HG02763 (cell line): ENCODE measurements at regions not wholly inside any gene's neighbourhood (a gene's known extent, or its start where the extent isn't known, plus 50 kb on each side); places are given as distances from the start of the nearest gene placed in this dataset.

ENCODE experiments used
- ATAC-seq: cut with Tn5 transposase; IDR thresholded peaks from one replicate; pipeline ENCODE4 v1.9.1; 2021; ENCODE audit warnings: mild to moderate bottlenecking, moderate library complexity; ENCODE audit not compliant: unreplicated experiment

DNA sequence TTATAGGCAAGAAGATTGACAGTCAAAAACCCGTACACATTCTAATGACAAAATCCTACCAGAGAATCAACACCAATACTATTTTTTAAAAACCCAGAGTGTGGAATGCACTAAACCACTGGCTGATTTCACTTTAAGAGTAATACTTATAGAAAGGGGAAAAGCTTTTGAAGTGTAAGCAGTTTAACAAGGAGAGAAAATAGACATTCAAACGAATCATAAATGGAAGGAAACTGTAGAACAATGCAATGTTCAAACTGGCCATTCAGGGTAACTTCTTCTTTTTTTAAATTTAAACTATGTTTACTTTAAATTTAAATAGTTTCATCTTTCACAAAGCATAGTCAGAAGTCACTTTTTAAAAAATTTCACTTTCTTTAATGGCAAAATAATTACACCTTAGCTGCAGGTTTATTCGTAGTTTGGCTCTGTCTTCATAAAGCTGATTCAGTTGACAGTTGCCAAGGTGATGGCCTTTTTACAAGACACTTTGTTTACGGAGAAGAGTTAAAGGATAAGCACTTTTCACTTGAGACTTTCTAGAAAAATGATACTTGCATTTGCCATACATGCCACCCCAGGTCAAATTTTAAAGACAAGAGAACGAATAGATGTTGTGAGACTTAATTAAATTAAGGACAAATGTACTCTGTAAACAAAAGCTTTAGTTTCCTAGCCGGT lies 82.4 kb upstream of the KLF3 start:
- ATAC-seq: no peak

DNA sequence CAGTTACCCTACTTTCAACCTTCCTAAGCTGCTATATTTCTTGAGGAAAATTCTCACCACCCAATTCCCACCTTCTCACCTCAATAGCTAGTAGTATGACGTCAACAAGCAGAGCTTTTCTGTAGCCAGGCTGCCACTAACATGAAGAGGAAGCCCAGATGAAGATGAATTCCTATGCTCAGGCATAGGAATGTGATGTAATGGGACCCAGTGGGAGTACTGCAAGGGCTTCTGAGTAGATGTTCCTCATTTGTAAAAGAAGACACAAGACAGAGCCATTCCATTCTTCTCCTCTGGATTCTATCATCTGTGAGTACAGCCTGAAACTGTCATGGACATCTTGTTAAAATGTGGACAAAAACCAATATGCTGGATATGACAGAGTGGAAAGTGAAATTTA lies 81.6 kb upstream of the KLF3 start:
- ATAC-seq: no peak

DNA sequence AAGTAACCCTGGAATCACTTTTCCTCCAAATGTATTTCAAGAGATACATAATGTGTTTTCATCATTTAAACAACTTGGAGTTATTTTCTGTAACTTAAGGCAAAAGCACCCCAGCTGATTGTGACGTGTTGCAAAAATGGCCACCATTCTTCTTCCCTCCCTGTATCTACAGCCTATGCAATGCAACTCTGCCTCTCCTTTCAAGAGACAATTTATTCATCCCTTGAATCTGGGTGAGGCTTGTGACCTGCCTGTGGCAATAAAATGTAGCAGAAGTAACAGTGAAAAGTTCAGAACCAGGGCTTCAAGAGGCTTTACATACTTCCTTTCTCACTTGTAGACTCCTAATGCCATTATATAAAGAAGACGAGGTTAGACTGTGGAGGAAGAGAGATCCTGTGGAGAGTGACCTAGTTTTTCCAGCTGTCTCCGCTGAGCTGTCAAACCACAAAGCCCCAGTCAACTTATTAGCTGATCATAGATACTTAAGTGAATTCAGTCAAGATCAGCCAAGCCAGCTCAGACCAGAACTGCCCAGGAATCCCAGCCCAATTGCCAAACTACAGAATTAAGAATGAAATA lies 81.0 kb upstream of the KLF3 start:
- no peak for ATAC-seq

DNA sequence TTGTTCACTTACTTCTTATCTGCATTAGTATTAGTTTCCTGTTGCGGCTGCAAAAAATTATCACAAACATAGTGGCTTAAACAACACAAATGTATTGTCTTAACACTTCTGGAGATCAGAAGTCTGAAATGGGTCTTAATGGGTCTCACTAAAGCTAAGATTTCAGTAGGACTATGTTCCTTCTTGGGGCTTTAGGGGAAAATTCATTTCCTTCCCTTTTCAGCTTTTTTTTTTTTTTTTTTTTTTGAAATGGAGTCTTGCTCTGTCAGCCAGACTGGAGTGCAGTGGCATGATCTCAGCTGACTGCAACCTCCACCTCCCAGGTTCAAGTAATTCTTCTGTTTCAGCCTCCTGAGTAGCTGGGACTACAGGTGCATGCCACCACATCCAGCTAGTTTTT lies 78.1 kb upstream of the KLF3 start:
- ATAC-seq: no peak

DNA sequence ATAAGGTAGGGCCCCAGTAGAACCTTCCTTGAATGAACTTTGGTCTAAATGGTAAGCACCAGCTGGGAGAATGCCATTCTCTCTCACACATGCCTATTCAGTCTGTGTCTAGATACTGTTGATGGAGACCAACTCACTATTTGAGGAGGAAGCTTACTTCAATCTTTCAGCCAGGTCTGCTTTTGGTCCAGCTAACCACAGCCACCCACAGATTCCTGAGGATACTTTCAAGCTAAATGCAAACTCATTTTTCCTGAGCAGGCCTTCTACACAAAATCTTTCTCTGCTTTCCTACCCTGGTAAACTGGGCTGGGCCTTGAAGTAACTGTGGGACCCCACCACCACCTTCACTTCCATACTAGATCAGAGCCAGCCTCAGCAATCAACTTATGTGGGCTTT lies 76.9 kb upstream of the KLF3 start:
- no peak for ATAC-seq

DNA sequence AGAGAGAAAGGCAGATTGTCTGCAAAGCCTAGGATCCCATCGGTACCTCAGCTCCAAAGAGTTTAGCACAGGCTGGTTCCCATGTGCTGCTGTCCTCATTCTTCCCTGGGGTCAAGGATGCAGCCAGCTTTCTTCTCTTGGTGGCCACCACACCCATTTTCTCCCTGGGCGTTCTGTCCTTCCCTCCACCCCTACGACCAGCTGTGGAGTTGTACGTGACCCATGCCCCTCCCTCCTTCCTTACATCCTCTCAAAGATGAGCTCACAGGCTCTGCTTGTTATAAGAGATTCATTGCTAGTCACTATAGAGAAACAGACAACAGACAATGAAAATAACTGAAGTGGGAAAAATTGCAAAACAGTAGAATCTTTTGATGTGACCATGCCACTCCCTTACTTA lies 74.0 kb upstream of the KLF3 start:
- no peak for ATAC-seq

DNA sequence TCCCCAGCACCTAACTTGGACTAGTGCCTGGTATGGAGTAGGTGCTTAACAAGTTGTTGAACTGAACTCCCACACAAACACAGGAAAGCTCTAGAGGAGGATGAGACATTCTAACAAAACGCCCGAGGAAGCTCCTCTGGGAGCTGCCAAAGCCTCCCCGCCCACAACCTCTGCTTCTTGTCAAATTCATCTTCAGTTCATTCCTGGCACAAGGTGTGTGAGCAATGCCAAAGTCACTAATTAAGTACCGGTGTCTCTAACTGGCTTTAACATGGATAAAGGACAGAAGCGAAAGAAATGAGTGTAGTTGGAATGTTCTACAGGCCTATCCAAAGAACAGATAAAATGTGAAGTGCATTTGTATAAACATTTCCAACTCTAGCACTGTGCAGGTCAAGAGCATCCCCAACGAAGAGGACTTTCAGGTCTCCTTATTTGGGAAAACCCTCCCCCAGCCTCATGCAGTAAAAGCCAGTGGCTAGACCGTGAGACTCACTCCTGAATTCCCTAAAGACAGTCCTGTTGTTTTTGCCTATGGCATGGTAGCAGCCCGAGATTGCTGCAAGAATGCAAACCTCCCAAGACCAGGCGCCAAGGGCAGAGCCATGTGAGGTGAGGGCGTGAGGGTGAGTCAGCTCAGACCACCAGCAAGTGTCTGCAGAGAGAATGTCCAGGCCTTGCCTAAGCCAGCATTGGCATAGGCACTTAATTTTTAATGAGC lies 72.2 kb upstream of the KLF3 start:
- ATAC-seq: no peak

DNA sequence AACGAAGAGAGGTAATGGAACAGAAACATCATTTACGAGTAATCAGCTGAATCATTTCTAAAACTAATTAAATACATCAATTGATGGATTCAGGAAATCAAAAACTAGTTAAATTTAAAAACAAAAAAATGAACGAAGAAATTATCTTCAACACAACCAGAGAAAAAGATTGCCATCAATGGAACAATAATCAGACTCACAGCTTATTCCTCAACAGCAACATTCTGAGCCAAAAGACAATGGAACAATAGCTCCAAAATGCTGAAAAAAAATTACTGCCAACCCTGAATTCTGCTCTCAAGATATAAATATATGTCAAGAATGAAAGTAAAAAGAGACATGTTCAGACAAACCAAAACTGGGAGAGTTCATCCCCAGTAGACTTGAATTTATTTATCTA lies 65.5 kb upstream of the KLF3 start:
- no peak for ATAC-seq

DNA sequence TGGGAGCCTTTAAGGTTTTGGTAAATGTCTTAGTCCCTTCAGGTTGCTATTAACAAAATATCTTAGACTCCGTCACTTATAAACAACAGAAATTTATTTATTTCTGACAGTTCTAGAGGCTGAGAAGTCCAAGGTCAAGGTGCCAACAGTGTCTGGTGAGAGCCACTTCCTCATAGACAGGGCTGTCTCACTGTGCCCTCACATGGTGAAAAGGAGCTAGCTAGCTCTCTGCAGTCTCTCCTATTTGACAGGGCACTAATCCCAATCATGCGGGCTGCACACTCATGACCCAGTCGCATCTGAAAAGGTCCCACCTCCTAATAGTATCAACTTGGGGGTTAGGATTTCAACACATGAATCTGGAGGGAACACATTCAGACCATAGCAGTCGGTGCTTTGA lies 63.4 kb upstream of the KLF3 start:
- ATAC-seq: no peak

DNA sequence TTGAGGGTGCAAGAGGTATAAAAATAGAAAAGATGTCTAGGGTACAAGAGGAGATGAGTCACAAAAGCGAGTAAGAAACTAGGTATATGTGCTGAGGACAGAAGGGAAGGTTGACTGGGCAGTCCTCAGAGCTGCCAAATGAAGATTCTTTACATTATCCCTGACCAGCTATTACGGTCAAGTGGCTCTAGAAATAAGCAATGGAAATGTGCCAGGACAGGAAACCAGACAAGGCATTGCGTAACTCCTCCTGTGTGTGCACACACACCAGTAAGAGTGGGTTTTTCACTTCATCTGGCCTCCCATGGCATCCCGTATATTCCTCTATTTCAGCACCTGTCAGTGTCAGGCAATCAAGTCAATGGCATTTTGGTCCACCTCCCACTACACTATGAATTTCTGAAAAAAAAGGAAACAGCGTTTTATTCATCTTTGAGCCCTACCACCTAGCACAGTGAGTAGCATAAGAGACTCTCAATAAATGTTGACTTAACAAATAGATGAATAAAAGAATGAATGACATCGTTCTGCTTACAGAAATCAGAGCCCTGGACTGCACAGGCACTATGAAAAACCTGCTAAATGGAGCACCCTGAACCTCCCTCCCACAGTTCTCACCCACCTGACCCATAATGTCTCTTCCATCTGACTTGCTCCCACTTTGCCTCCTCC lies 62.6 kb upstream of the KLF3 start:
- ATAC-seq: no peak

DNA sequence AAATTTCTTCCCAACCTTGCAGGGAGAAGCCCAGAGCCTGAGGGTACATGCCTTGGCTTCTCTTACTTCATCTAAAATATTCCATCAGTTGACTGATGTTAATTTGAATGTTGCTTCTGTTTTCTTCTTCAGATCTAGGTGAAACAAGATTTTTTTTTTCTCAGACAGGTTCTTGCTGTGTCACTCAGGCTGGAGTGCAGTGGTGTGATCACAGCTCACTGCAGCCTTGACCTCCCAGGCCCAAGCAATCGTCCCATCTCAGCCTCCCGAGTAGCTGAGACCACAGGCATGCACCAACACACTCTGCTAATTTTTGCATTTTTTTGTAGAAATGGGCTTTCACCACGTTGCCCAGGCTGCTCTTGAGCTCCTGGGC lies 62.1 kb upstream of the KLF3 start:
- no peak for ATAC-seq

DNA sequence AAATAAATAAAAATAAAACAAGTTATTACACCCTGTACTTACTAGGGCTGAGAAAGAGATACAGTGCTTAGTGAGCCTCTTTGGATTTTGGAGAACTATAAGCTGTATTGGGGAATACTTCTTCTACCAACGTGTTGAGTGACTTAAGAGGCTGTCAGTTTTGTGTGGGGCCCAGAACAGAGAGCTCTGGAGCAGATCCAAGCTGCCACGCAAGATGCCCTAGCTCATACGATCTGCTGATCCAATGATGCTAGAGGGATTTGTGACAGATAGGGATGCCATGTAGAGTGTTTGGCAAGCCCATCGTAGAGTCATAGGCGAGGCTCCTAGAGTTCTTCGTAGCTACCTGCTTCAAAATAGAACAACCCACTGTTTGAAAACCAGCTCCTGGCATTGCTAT lies 60.3 kb upstream of the KLF3 start:
- ATAC-seq: no peak

DNA sequence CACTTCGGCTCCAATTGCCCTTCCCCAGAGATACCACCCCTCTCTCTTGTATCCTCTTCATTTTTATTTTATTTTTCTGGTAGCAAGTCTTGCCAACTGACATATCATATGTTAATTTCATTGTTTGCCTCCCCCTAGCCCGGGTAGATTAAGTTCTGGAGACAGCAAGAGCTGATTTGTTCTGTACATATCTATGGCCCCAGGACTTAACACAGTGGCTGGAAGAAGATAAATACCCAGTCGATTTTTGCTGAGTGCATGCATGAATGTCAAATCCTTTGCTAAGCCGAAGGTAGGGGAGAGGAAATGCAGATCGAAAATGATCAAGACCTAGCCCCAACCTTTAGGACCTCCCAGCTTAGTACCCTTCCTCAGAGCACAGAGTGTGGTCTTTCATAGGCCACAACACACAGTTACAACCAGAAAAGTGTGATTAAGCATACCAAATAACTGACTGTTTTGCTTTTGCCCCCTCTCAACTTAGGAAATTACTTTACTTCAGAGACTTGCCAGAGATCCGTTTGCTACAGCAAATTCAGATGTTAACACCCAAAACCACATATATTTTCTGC lies 58.7 kb upstream of the KLF3 start:
- ATAC-seq: no peak

DNA sequence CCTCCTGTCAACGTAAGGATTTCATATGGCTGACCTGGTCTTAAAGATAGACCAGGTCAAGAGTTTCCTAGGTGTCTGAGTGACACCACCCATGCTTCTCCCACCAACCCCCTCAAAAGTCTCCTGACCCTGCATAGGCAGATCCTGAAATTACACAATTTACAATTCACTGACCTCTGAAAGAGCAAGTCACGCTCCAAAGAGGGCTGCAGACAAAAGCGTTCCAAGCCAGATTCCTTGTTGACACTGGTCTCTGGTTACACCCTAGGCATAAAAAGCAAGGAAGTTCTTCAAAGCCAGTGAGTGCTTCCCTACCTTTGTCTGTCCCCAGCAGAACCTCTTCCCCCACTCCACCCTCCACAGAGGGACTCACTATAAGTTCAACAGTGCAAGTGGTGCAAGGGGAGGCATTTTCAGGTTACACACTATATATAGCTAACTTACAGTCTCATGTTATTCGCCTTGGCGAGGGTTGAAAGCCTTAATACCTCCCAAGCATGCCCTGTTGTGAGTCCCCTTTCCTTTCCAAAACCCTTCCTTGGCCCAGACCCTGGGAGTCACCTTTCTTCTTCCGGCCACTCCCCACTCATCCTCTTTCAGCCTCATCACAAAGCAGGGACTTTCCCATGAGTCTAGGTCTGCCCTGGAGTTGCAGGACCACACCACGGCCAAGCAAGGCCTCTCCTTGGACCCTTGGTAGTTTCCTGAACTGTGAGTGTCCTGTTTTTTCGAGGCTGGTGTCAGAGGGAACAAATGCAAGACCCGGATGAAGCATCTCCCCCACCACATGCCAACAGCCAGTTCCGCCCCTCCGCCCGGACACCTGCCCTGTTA lies 58.0 kb upstream of the KLF3 start:
- no peak for ATAC-seq

DNA sequence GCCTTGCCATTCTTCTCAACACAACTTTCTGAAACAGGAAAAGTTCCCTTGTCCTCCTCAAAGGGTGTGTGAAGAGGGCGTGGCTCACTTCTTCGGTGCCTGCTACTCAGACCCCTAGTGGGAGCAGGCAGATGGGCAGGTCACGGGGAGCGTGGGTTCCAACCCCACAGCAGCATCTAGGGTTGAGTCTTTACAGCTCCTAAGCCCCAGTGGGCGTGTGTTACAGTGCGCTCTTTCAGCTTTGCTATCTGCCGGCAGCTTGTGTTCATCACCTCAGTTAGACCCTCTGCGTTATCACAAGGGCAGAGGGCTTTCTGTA lies 57.5 kb upstream of the KLF3 start:
- no peak for ATAC-seq

DNA sequence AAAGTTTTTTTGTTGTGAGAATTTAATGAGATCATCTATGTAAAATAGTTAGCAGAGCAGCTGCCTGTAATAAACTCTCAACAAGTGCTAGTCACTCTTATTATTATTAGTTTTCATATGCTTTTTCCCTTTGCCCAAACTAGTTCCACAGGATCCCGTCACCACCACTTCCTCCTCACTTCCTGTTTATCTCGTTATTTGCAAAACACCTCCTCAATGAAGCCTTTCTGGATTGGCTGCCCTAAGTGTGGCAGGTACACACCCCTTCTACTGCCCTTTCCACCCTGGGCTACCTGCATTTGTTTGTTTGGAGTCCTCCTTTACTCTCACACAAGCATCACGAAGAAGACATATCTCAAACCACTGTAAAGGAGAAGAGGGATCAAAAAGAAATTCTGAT lies 54.4 kb upstream of the KLF3 start:
- ATAC-seq: no peak

DNA sequence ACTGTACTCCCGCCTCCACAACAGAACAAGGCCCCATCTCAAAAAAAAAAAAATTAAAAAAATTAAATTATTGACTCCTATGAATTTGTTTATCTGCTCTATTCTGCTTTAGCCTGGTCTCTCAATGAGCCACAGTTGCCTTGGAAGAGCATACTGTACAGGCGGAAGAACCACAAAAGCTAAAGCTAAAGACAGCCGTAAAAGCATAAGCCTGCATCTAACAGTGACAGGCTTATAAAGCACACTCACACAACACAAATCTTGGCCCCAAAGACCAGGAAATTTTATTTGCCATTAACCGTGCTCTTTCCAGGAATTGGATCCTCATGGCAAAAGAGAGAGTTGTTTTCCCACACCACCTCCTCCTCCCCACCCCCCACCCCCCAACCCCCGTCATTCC lies 53.5 kb upstream of the KLF3 start:
- no peak for ATAC-seq

DNA sequence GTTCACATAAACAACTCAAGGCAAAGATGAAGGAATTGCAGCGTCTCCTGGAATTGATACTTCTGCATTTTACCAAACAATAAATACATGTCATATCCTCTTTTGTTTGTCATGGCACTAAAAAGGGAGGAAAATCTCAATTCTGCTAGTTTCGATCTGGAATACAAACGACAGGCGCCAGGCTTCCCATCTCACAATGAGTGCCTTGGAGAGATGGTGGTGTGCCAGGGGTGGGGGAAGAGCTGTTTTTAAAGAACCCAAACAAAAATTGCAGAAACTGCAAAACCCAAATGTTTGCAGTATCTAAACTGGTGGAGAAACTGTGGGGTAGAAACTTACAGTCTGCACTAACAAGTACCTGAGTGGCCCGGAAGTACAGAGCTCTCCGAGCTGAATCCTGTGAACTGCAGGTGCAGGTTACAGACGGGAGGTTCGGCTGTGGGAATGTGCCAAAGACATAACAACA lies 53.0 kb upstream of the KLF3 start:
- no peak for ATAC-seq

DNA sequence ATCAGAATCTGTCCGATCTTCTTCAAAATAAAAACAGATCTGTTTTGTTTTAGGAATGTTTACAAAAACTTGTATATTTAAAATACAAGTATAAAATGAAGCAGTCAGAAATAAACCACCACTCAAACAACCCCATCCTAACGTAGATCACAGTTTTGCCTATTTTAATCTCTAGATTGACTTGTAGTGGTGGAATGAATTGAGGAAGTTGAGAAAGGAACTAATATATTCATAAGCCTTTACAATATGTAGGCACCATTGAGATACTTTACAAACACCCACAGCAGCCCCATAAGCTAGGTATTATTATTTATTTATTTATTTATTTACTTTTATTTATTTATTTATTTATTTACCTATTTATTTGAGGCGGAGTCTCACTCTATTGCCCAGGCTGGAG lies 52.3 kb upstream of the KLF3 start:
- no peak for ATAC-seq

DNA sequence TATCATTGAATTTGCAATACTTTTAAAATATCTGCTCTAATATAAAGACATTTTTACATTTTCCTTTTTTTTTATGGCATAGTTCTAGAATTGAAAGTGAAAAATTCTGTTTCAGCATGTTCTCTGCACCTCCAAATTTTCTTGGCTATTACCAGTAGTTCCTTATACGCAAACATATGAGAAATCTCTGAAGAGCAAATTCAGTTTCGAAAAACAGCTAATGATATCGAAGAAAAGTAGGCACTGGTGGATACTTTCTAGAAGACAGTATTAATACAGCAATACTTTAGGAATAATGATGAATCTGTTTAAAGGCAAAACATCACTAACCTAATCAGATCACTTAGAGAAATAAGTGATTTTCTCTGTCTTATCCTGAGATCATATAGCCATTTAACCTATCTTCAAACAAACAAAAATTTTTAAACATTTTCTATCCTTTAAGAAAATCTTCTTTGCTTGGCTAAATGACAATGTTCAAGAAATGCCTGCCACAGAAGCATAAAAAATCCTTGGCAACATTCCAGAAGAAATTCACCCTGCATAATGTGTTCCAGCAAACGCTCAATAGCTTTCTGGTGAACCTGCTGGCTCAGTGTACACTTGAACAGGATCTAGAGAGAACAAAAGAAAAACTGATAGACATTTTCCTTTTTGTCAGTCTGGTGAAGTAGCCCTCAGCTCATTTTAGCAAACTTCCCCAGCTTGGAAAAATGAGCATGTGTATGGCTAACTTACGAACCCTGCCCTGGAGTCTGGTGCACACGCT lies 51.2 kb upstream of the KLF3 start:
- no peak for ATAC-seq
